ENCODE measurements at regions not wholly inside any gene's neighbourhood (a gene's known extent, or its start where the extent isn't known, plus 50 kb on each side); places are given as distances from the start of the nearest gene placed in this dataset.

DNA sequence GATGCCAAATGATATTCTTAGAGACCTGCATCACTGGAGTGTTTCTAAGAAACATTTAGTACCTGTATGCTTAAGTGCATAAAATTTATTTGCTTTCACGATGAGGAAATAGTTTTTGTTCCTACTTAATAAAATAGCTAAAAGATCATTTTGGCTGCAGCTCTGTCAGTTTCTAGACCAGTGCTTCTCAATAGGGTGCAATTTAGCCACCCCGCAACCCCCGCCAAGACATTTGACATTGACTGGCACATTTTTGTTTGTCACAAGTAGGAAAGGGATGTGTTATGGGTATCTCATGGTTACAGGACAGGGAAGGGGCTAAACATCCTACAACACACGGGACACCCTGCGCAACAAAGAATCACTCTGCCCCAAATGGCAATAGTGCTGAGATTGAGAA is 335.7 kb upstream of the HSF2 start:
- Mint-ChIP-seq H3K27me3 (peaks cover 14% of the 10 kb centered on the region), H3K27ac (no peak overlapping the region), H3K4me3 (no peak overlapping the region), H3K9me3 (no peaks in the 10 kb centered on the region), H3K4me1 (no peaks in the 10 kb centered on the region)
- ATAC-seq, result no peak
- no peak for DNase-seq

GRCh38 chr6:122066200-122066599 is 333.3 kb upstream of the HSF2 start:
- Mint-ChIP-seq H3K9me3 (no peaks in the 10 kb centered on the region), H3K27me3 (peaks cover 14% of the 10 kb centered on the region), H3K27ac (no peak overlapping the region), H3K4me3 (no peak overlapping the region), H3K4me1 (no peaks in the 10 kb centered on the region)
- no peak for DNase-seq
- ATAC-seq, result no peak

DNA sequence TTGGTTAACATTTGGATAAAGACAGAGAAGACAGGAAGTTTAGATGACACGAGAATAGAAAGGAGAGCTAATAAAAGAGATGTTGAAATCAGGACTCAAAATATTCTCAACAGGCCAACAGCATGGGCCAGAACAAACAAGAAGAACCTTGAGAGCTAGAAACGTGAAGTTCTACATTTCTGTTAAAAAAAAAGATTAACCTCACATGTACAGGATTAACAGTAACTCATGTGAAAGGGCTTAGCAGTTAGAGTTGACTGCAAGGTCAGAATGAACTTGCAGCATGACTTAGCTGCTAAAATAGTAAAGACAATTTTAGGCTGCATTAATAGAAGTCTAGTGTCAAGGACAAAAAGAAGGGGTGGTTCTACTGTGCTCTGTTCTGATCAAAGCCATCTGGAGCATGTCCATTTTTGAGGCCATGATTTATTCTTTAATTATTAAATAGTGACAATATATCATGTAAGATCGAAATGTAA is 331.1 kb upstream of the HSF2 start:
- DNase-seq, result no peak
- ATAC-seq, result no peak
- H3K27ac Mint-ChIP-seq, result no peak overlapping the region
- no peak overlapping the region for H3K4me3 Mint-ChIP-seq
- H3K4me1 Mint-ChIP-seq, result no peaks in the 10 kb centered on the region
- H3K27me3 Mint-ChIP-seq, result peaks cover 9% of the 10 kb centered on the region
- no peaks in the 10 kb centered on the region for H3K9me3 Mint-ChIP-seq

- Mint-ChIP-seq H3K4me1 (no peaks in the 10 kb centered on the region), H3K9me3 (no peaks in the 10 kb centered on the region), H3K27me3 (no peaks in the 10 kb centered on the region), H3K27ac (no peak overlapping the region), H3K4me3 (no peak overlapping the region)
- ATAC-seq (no peak), DNase-seq (no peak)
Observed at GRCh38 chr6:122069932-122070331, 329.5 kb upstream of the HSF2 start.

GRCh38 chr6:122072014-122072647 is 327.3 kb upstream of the HSF2 start:
- no peaks in the 10 kb centered on the region for H3K4me1 Mint-ChIP-seq
- H3K4me3 Mint-ChIP-seq, result no peak overlapping the region
- ATAC-seq, result no peak
- no peaks in the 10 kb centered on the region for H3K27me3 Mint-ChIP-seq
- no peak overlapping the region for H3K27ac Mint-ChIP-seq
- H3K9me3 Mint-ChIP-seq, result no peaks in the 10 kb centered on the region
- DNase-seq, result no peak

DNA sequence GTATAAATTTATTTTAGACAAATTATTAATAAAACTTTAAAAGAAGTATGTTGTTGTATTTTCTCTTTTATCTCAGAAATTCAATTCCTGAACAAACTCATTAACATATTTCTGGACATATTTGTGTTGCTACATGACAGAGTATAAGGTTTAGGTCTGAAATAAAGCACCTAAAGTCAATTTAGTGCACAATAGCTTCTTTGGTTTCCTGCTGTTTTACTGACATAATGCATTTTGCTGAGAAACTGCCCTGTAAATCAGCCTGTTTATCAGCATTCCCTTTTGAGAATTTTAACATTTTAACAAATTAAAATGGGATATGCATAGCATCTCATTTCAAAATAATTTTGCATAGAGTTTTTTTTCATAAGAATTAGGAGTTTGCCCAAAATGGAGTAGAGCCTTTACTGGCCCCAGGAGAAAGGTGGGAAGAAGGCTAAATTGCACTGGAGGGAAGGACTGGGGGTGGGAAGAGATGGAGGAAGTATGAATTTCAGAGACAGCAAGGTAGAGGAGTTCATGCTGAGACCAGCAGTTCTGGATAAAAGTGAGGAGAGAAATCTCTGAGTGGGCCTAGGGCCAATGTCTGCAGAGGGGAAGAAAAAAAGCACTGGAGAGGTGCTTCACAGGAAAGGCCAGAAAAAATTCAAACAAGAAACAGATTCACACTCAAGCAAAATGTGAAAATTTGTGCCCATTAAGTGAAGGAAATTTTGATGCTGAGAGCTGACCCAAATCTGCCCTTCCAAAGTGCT is 324.2 kb upstream of the HSF2 start:
- Mint-ChIP-seq H3K9me3 (no peaks in the 10 kb centered on the region), H3K27ac (no peak overlapping the region), H3K4me1 (no peaks in the 10 kb centered on the region), H3K4me3 (no peak overlapping the region), H3K27me3 (no peaks in the 10 kb centered on the region)
- DNase-seq (no peak), ATAC-seq (no peak)

- H3K27ac Mint-ChIP-seq, result no peak overlapping the region
- no peaks in the 10 kb centered on the region for H3K9me3 Mint-ChIP-seq
- no peak overlapping the region for H3K4me3 Mint-ChIP-seq
- H3K4me1 Mint-ChIP-seq, result no peaks in the 10 kb centered on the region
- no peak for ATAC-seq
- DNase-seq, result no peak
- no peaks in the 10 kb centered on the region for H3K27me3 Mint-ChIP-seq
Observed at GRCh38 chr6:122075917-122076316, 323.5 kb upstream of the HSF2 start.

GRCh38 chr6:122077603-122078002 is 321.8 kb upstream of the HSF2 start:
- ATAC-seq (no peak), DNase-seq (no peak)
- Mint-ChIP-seq H3K4me3 (no peak overlapping the region), H3K27me3 (peaks cover 3% of the 10 kb centered on the region), H3K4me1 (no peaks in the 10 kb centered on the region), H3K27ac (no peak overlapping the region), H3K9me3 (no peaks in the 10 kb centered on the region)

- peaks cover 6% of the 10 kb centered on the region for H3K27me3 Mint-ChIP-seq
- no peak overlapping the region for H3K27ac Mint-ChIP-seq
- H3K4me1 Mint-ChIP-seq, result no peaks in the 10 kb centered on the region
- H3K4me3 Mint-ChIP-seq, result no peak overlapping the region
- no peak for DNase-seq
- no peak for ATAC-seq
- H3K9me3 Mint-ChIP-seq, result no peaks in the 10 kb centered on the region
Observed at GRCh38 chr6:122078481-122078880, 321.0 kb upstream of the HSF2 start.

DNA sequence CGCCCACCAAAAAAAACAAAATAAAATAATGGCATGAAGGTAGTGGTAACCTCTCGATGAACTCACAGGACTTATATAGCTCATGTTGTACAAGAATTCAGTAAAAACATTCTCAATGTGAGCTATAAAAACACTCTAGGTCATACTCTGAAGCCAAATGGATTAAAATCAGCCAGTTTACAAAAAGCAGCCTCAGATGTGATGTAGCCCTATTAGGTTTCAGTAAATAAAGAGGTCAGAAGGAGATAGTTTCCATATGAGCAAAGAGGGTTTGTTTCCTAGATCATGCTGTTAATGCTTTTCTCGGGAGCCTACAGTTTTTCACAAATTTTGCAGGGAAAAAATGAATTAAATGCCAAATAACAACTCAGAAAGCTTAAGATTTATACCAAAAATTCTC is 319.5 kb upstream of the HSF2 start:
- Mint-ChIP-seq H3K27me3 (peaks cover 6% of the 10 kb centered on the region), H3K4me1 (no peaks in the 10 kb centered on the region), H3K27ac (no peak overlapping the region), H3K4me3 (no peak overlapping the region), H3K9me3 (no peaks in the 10 kb centered on the region)
- DNase-seq, result no peak
- ATAC-seq, result no peak

- Mint-ChIP-seq H3K27me3 (peaks cover 6% of the 10 kb centered on the region), H3K9me3 (no peaks in the 10 kb centered on the region), H3K27ac (no peak overlapping the region), H3K4me1 (no peaks in the 10 kb centered on the region), H3K4me3 (no peak overlapping the region)
- DNase-seq, result no peak
- ATAC-seq, result no peak
Observed at GRCh38 chr6:122081921-122082320, 317.5 kb upstream of the HSF2 start.

DNA sequence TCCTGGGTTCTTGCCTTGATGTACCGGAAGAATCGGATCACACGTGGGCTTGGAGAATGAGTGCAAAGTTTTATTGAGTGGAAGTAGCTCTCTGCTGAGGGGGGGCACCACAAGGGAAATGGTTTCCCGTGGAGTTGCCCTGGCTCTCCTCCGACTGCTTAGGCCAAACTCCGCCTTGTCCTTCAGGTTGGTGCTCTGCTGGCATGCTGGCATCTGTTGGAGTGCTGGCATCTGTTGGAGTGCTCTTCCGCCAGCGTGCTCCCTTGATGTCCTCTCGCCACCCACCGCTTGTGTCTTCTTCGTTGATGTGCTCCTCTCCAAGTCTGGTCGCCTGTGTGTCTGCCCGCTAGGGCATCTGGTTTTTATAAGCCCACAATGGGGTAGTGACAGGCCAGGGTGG is 317.1 kb upstream of the HSF2 start:
- DNase-seq (no peak), ATAC-seq (no peak)
- no peak overlapping the region for H3K4me3 Mint-ChIP-seq
- H3K4me1 Mint-ChIP-seq, result no peaks in the 10 kb centered on the region
- H3K9me3 Mint-ChIP-seq, result no peaks in the 10 kb centered on the region
- no peak overlapping the region for H3K27ac Mint-ChIP-seq
- H3K27me3 Mint-ChIP-seq, result peaks cover 6% of the 10 kb centered on the region

- DNase-seq (no peak), ATAC-seq (no peak)
- H3K4me3 Mint-ChIP-seq, result no peak overlapping the region
- no peaks in the 10 kb centered on the region for H3K4me1 Mint-ChIP-seq
- no peak overlapping the region for H3K27ac Mint-ChIP-seq
- no peaks in the 10 kb centered on the region for H3K27me3 Mint-ChIP-seq
- H3K9me3 Mint-ChIP-seq, result no peaks in the 10 kb centered on the region
Observed at GRCh38 chr6:122092366-122092765, 307.1 kb upstream of the HSF2 start.

DNA sequence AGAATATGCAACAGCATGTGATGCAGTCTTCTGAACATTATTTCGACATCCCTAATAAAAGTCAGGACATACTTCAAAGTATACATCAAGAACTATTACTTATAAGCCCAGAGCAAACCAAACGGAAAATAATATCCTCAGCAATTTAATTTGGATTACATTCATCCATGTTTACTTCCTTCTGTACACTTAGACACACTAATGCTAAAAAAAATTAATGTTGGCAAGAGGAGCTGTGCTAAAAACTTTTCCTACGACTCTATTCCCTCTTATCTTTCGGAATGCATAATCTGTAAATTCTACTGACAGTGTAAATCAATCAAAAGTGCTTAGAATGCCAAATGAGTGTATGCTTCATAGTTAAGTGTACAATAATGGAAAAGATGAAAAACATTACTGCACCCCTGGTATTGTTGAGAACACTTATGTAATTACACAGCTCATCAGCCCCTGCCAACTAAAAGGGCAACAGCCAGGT is 301.2 kb upstream of the HSF2 start:
- Mint-ChIP-seq H3K27ac (no peak overlapping the region), H3K4me1 (no peaks in the 10 kb centered on the region), H3K4me3 (no peak overlapping the region), H3K27me3 (peaks cover 7% of the 10 kb centered on the region), H3K9me3 (peaks cover 0 to 7% of the 10 kb centered on the region in 2 donors)
- DNase-seq (no peak), ATAC-seq (no peak)

GRCh38 chr6:122102026-122102425 is 297.4 kb upstream of the HSF2 start:
- DNase-seq, result no peak
- H3K27ac Mint-ChIP-seq, result no peak overlapping the region
- H3K9me3 Mint-ChIP-seq, result peaks cover 0 to 7% of the 10 kb centered on the region in 2 donors
- no peak overlapping the region for H3K4me3 Mint-ChIP-seq
- H3K4me1 Mint-ChIP-seq, result no peaks in the 10 kb centered on the region
- no peak for ATAC-seq
- H3K27me3 Mint-ChIP-seq, result peaks cover 7% of the 10 kb centered on the region

- no peak for ATAC-seq
- no peak for DNase-seq
- H3K4me1 Mint-ChIP-seq, result no peaks in the 10 kb centered on the region
Observed at GRCh38 chr6:122107256-122107852, 292.1 kb upstream of the HSF2 start.

More at GRCh38 chr6:122107256-122107852, 292.1 kb upstream of the HSF2 start:
- no peaks in the 10 kb centered on the region for H3K27me3 Mint-ChIP-seq
- H3K4me3 Mint-ChIP-seq, result no peak overlapping the region
- H3K9me3 Mint-ChIP-seq, result no peaks in the 10 kb centered on the region
- no peak overlapping the region for H3K27ac Mint-ChIP-seq
